Vagina (tissue), 2 donors: ENCODE measurements at regions not wholly inside any gene's neighbourhood (a gene's known extent, or its start where the extent isn't known, plus 50 kb on each side); places are given as distances from the start of the nearest gene placed in this dataset.

Experiments used
- CTCF ChIP-seq, 3 experiments: fragments of 450-650 bp in 2 of 3; fragments of 200-600 bp in 1 of 3; sonication (generic) in 1 of 3; IDR thresholded peaks; one replicate each; pipeline ENCODE4 v1.5.1; 2017 to 2019; ENCODE audit warnings: antibody characterized with exemption in 3 of 3, mild to moderate bottlenecking in 2 of 3, moderate library complexity in 2 of 3
- POLR2A ChIP-seq, 2 donors: fragments of 450-650 bp; IDR thresholded peaks; one replicate each; pipeline ENCODE4 v1.6.1; 2017; ENCODE audit warnings: antibody characterized with exemption in 2 of 2, mild to moderate bottlenecking in 2 of 2, moderate library complexity in 2 of 2

GRCh38 chr15:97893967-97894366 lies 66.5 kb upstream of the ARRDC4 start:
- TF ChIP-seq CTCF (IDR thresholded peaks at IDR 0.05) (no peak), POLR2A (IDR thresholded peaks at IDR 0.05) (no peak)
